Natural killer cell treated with Interleukin-12 subunit alpha and Interleukin-12 subunit beta and Interleukin-15 and Interleukin-18, amount 100 ng/mL, for 72 hours (primary cell): ENCODE measurements at regions not wholly inside any gene's neighbourhood (a gene's known extent, or its start where the extent isn't known, plus 50 kb on each side); places are given as distances from the start of the nearest gene placed in this dataset.

ENCODE experiments used
- ATAC-seq, 2 donors: fragments of 150-1000 bp; cut with Tn5 transposase in 1 of 2; sonication (Bioruptor Pico), chemical (Tn5 transposase) in 1 of 2; 2 replicates each; pipeline ENCODE4 v1.10.0; 2021
- DNase-seq: peaks from one replicate; pipeline ENCODE4 v3.0.0; 2022; ENCODE audit warnings: low spot score
- H3K27ac Mint-ChIP-seq, 2 donors: 1 replicate in 1 of 2; 2 replicates in 1 of 2; pipeline ENCODE4 v1.8.0; 2022; ENCODE audit warnings: mixed read lengths in 2 of 2, mild to moderate bottlenecking in 1 of 2, moderate library complexity in 1 of 2
- H3K27me3 Mint-ChIP-seq, 2 donors: 1 replicate in 1 of 2; 2 replicates in 1 of 2; pipeline ENCODE4 v1.8.0; 2022; ENCODE audit warnings: mixed read lengths in 2 of 2
- H3K36me3 Mint-ChIP-seq: one replicate; pipeline ENCODE4 v1.8.0; 2022; ENCODE audit warnings: mixed read lengths
- H3K4me1 Mint-ChIP-seq, 2 donors: 1 replicate in 1 of 2; 2 replicates in 1 of 2; pipeline ENCODE4 v1.8.0; 2022; ENCODE audit warnings: low read depth in 2 of 2, mixed read lengths in 2 of 2, mild to moderate bottlenecking in 1 of 2
- H3K4me3 Mint-ChIP-seq: one replicate; pipeline ENCODE4 v1.8.0; 2022; ENCODE audit warnings: mixed read lengths
- H3K9me3 Mint-ChIP-seq: 2 replicates; pipeline ENCODE4 v1.8.0; 2022; ENCODE audit warnings: mixed read lengths

- Mint-ChIP-seq H3K4me1 (peaks cover 0 to 3% of the 10 kb centered on the region in 2 donors), H3K27me3 (no peaks in the 10 kb centered on the region), H3K36me3 (peaks cover 8% of the 10 kb centered on the region), H3K27ac (no peak overlapping the region), H3K4me3 (no peak overlapping the region), H3K9me3 (peaks cover 14% of the 10 kb centered on the region)
- ATAC-seq = no peak
- no peak for DNase-seq
Measured at GRCh38 chr1:104702731-104703130, 953.0 kb downstream of the AMY1C start.

GRCh38 chr1:104706631-104707147, 957.0 kb downstream of the AMY1C start:
- peaks cover 5% of the 10 kb centered on the region for H3K36me3 Mint-ChIP-seq
- no peak overlapping the region for H3K27ac Mint-ChIP-seq
- DNase-seq (no peak), ATAC-seq (no peak)
- H3K27me3 Mint-ChIP-seq = no peaks in the 10 kb centered on the region
- peaks cover 0 to 3% of the 10 kb centered on the region in 2 donors for H3K4me1 Mint-ChIP-seq
- no peak overlapping the region for H3K4me3 Mint-ChIP-seq
- peaks cover 20% of the 10 kb centered on the region for H3K9me3 Mint-ChIP-seq

GRCh38 chr1:104718752-104719151, 969.1 kb downstream of the AMY1C start:
- DNase-seq (no peak), ATAC-seq (no peak)
- Mint-ChIP-seq H3K4me1 (no peaks in the 10 kb centered on the region), H3K36me3 (no peaks in the 10 kb centered on the region), H3K27ac (no peak overlapping the region), H3K9me3 (peaks cover 14% of the 10 kb centered on the region), H3K27me3 (no peaks in the 10 kb centered on the region), H3K4me3 (no peak overlapping the region)

- Mint-ChIP-seq H3K9me3 (peaks cover 21% of the 10 kb centered on the region), H3K4me3 (no peak overlapping the region), H3K27me3 (no peaks in the 10 kb centered on the region), H3K36me3 (no peaks in the 10 kb centered on the region), H3K4me1 (no peaks in the 10 kb centered on the region), H3K27ac (no peak overlapping the region)
- DNase-seq = no peak
- ATAC-seq = no peak
Measured at GRCh38 chr1:104720741-104721140, 971.0 kb downstream of the AMY1C start.

- H3K27me3 Mint-ChIP-seq = no peaks in the 10 kb centered on the region
- peaks cover 6% of the 10 kb centered on the region for H3K36me3 Mint-ChIP-seq
- H3K4me1 Mint-ChIP-seq = no peaks in the 10 kb centered on the region
- no peak for ATAC-seq
- peaks cover 34% of the 10 kb centered on the region for H3K9me3 Mint-ChIP-seq
- DNase-seq = no peak
- no peak overlapping the region for H3K4me3 Mint-ChIP-seq
- H3K27ac Mint-ChIP-seq = no peak overlapping the region
Measured at GRCh38 chr1:104726917-104727316, 977.2 kb downstream of the AMY1C start.

- DNase-seq (no peak), ATAC-seq (no peak)
- no peaks in the 10 kb centered on the region for H3K27me3 Mint-ChIP-seq
- H3K36me3 Mint-ChIP-seq = peaks cover 12% of the 10 kb centered on the region
- peaks cover 37% of the 10 kb centered on the region for H3K9me3 Mint-ChIP-seq
- no peak overlapping the region for H3K27ac Mint-ChIP-seq
- H3K4me3 Mint-ChIP-seq = no peak overlapping the region
- H3K4me1 Mint-ChIP-seq = no peaks in the 10 kb centered on the region
Measured at GRCh38 chr1:104733866-104734265, 984.2 kb downstream of the AMY1C start.

GRCh38 chr1:104745875-104746274, 996.2 kb downstream of the AMY1C start:
- DNase-seq (no peak), ATAC-seq (no peak)
- H3K4me1 Mint-ChIP-seq = no peaks in the 10 kb centered on the region
- H3K4me3 Mint-ChIP-seq = no peak overlapping the region
- no peak overlapping the region for H3K27ac Mint-ChIP-seq
- H3K36me3 Mint-ChIP-seq = peaks cover 6% of the 10 kb centered on the region
- H3K27me3 Mint-ChIP-seq = no peaks in the 10 kb centered on the region
- H3K9me3 Mint-ChIP-seq = peaks cover 6% of the 10 kb centered on the region

- DNase-seq = no peak
- no peaks in the 10 kb centered on the region for H3K27me3 Mint-ChIP-seq
- peaks cover 6% of the 10 kb centered on the region for H3K9me3 Mint-ChIP-seq
- H3K27ac Mint-ChIP-seq = no peak overlapping the region
- H3K4me1 Mint-ChIP-seq = no peaks in the 10 kb centered on the region
- ATAC-seq = no peak
- H3K36me3 Mint-ChIP-seq = peaks cover 6% of the 10 kb centered on the region
- H3K4me3 Mint-ChIP-seq = no peak overlapping the region
Measured at GRCh38 chr1:104746994-104747393, 997.3 kb downstream of the AMY1C start.

GRCh38 chr1:104760017-104760416, 1010.3 kb downstream of the AMY1C start:
- Mint-ChIP-seq H3K27me3 (no peaks in the 10 kb centered on the region), H3K36me3 (no peaks in the 10 kb centered on the region), H3K27ac (no peak overlapping the region), H3K4me1 (no peaks in the 10 kb centered on the region), H3K9me3 (peaks cover 14% of the 10 kb centered on the region), H3K4me3 (no peak overlapping the region)
- no peak for DNase-seq
- ATAC-seq = no peak

- Mint-ChIP-seq H3K4me3 (no peak overlapping the region), H3K27ac (no peak overlapping the region), H3K36me3 (no peaks in the 10 kb centered on the region), H3K27me3 (no peaks in the 10 kb centered on the region), H3K9me3 (peaks cover 13% of the 10 kb centered on the region), H3K4me1 (no peaks in the 10 kb centered on the region)
- ATAC-seq = no peak
- no peak for DNase-seq
Measured at GRCh38 chr1:104761961-104762570, 1012.4 kb downstream of the AMY1C start.

- H3K36me3 Mint-ChIP-seq = no peaks in the 10 kb centered on the region
- no peaks in the 10 kb centered on the region for H3K27me3 Mint-ChIP-seq
- H3K4me3 Mint-ChIP-seq = no peak overlapping the region
- no peak for DNase-seq
- H3K27ac Mint-ChIP-seq = no peak overlapping the region
- no peak for ATAC-seq
- peaks cover 6% of the 10 kb centered on the region for H3K9me3 Mint-ChIP-seq
- H3K4me1 Mint-ChIP-seq = no peaks in the 10 kb centered on the region
Measured at GRCh38 chr1:104765085-104765484, 1015.4 kb downstream of the AMY1C start.

- Mint-ChIP-seq H3K27me3 (no peaks in the 10 kb centered on the region), H3K9me3 (peaks cover 3% of the 10 kb centered on the region), H3K36me3 (no peaks in the 10 kb centered on the region), H3K4me3 (no peak overlapping the region), H3K27ac (no peak overlapping the region), H3K4me1 (no peaks in the 10 kb centered on the region)
- no peak for ATAC-seq
- DNase-seq = no peak
Measured at GRCh38 chr1:104768466-104768865, 1018.8 kb downstream of the AMY1C start.

- no peaks in the 10 kb centered on the region for H3K4me1 Mint-ChIP-seq
- no peak overlapping the region for H3K27ac Mint-ChIP-seq
- no peak for ATAC-seq
- DNase-seq = no peak
- H3K27me3 Mint-ChIP-seq = no peaks in the 10 kb centered on the region
- no peaks in the 10 kb centered on the region for H3K9me3 Mint-ChIP-seq
- no peaks in the 10 kb centered on the region for H3K36me3 Mint-ChIP-seq
- H3K4me3 Mint-ChIP-seq = no peak overlapping the region
Measured at GRCh38 chr1:104780470-104781078, 1030.9 kb downstream of the AMY1C start.

- Mint-ChIP-seq H3K27me3 (no peaks in the 10 kb centered on the region), H3K27ac (no peak overlapping the region), H3K9me3 (no peaks in the 10 kb centered on the region), H3K4me1 (no peaks in the 10 kb centered on the region), H3K4me3 (no peak overlapping the region), H3K36me3 (no peaks in the 10 kb centered on the region)
- ATAC-seq (no peak), DNase-seq (no peak)
Measured at GRCh38 chr1:104785575-104786187, 1036.0 kb downstream of the AMY1C start.
